GM19351 (cell line): ENCODE measurements at regions not wholly inside any gene's neighbourhood (a gene's known extent, or its start where the extent isn't known, plus 50 kb on each side); places are given as distances from the start of the nearest gene placed in this dataset.
"Not testable (repeated sequence)": the region's sequence is repeated elsewhere in the genome, so short reads cannot be mapped to it uniquely, and the experiment has no call there.

Experiments
- ATAC-seq: cut with Tn5 transposase; IDR thresholded peaks from one replicate; pipeline ENCODE4 v1.9.1; 2021; ENCODE audit warnings: mild to moderate bottlenecking, moderate library complexity; ENCODE audit not compliant: unreplicated experiment

GRCh38 chr18:25592804-25593360 lies 240.9 kb upstream of the ZNF521 start:
- no peak for ATAC-seq

DNA sequence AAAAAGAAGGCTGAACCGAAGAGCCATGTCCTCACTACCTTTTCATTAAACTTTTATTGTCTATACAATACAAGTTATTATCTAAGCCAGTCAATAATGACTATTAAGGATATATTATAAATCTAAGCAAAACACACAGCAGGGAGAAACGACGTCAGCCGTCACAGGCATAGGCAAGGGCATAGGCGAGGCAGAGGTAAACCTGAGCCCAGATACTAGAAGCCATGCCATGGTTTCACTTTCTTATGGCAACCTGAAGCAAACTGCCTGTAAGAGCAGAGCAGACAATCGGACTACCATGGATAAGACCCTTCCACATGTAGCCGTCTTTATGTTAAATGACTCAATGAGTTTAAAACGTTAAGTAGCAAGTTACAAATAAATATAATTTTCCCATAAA lies 238.5 kb upstream of the ZNF521 start:
- ATAC-seq, result no peak

GRCh38 chr18:25587545-25587944 lies 235.6 kb upstream of the ZNF521 start:
- no peak for ATAC-seq

GRCh38 chr18:25568986-25569385 lies 217.0 kb upstream of the ZNF521 start:
- ATAC-seq, result no peak

DNA sequence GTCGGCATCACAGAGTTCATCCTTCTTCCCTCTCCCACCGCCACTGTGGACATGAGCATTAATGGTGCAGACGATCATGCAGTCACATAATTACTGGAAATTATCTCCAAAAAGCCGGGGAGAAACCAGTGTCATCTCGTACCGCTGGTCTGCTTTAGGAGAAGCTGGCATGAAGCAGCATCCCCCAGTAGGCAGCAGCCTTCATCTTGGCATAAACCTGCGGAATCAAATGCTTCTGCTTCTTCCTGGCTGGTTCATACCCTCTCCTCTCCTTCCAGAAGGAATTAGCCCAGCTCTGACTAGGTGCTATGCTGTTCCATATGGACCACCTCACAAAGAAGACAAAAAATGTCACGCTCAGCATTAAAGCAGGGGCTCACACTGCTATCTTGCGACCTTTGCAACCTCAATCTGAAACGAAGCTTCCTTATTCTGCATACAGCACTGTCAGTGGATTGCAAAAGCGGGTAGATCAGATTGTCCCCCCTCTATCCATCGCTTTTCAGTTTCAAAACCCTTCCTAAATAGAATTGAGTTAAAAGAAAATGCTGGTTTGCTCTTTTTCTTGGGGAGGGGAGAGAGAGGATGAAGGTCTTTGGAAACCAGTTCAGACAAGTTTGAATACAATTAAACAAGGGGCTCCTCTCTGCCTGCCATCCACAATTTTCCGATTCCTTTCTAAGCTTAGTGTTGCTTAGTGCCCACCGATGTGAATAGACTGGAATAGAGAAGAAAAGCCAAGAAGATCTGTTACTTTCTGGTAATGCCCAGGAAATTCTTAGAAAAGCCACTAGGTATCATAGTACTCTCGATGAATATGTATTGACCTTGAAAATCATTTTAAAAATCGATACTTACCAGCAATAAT lies 212.1 kb upstream of the ZNF521 start:
- ATAC-seq, result no peak

GRCh38 chr18:25563346-25563745 lies 211.4 kb upstream of the ZNF521 start:
- no peak for ATAC-seq

GRCh38 chr18:25561918-25562317 lies 210.0 kb upstream of the ZNF521 start:
- ATAC-seq, result no peak

DNA sequence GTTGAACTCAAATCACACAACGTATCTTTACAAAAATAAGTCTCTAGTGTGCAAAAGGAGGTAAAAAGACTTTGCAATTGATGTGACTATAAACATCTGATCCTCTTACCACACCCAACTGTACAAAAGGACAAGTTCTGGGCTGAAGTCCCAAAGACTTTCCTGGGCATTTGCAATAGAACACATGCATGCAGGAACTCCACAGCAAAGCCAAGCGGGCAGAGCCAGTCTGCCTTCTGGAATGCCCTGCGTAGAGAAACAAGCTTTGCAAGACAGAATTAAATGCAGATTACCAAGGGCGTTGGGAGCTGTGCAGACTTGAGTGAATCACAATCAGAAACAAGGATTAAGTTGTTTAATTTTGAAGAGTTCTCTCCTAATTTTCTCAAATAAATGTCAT lies 208.4 kb upstream of the ZNF521 start:
- no peak for ATAC-seq

DNA sequence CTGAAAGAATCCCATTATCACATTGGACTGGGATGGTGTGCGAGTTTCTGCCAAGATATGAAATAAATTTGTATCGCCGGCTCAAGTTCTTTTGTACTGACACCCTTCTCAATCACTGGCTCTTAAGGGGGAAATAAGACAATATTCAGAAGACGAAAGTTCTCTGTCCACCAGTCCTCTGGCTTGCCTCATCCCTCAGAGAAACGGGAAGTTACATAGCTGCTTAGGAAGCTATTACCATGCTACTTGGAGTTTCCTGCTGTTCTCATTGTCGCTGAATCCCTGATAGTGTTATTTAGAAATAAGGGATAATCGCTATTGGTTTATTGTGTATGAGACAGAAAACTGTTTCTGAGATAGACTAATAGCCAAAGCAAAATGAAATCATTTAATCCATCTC lies 205.0 kb upstream of the ZNF521 start:
- ATAC-seq, result no peak

- no peak for ATAC-seq
Measured at GRCh38 chr18:25553631-25554263, 201.8 kb upstream of the ZNF521 start.

DNA sequence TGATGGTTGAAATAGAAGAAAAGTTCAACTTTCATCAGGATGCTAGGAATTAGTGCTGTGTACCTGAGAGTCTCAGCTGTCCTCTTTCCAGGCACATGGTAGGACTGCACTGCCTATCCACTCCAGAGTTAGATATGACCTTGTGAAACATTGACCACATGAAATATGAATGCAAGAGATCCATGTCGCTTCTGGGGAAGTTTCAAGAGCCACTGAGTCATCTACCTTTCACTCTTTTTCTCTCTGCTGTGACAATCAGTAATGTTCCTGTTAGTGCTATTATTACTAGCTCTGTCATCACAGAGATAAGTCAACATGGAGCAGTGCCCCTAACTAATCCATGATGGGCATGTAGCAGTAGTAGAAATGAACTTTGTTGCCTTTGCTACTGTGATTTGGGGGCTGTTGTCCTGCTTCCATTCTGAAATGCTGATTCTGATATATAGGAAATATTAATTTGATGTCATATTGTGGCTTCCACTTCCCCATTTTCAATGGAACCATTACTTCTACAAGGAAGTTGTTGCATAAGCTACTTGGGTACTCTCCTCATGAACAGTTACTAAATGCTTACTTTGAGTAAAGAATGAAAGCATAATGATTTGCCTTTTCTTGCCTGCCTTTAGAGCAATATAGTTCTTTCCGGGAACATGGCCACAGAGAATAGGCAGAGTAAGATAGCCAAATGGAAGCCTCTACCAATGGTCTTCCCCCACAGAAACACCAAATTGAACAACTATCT lies 192.8 kb upstream of the ZNF521 start:
- ATAC-seq, result no peak

GRCh38 chr18:25538175-25538922 lies 186.4 kb upstream of the ZNF521 start:
- ATAC-seq, result no peak

DNA sequence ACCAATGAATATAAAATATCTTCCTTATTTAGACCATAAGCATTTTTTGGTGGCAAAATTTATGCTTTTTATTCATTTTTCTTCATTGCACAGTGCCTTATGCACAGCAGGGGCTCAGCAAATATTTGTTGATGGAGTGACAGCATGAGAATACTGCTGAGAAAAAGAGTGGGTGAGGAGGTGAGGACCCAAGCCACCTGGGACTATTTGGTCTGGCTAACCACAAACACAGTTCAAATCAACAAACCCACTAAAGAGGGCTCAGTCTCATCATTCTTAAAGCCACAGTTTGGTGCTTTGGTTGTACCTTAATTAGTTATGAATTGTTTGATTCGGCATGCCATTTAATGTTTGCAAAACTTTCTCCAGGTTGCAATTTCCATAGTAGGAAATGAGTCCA lies 183.5 kb upstream of the ZNF521 start:
- no peak for ATAC-seq

- ATAC-seq, result no peak
Measured at GRCh38 chr18:25534401-25534800, 182.4 kb upstream of the ZNF521 start.

GRCh38 chr18:25533218-25533617 lies 181.3 kb upstream of the ZNF521 start:
- ATAC-seq, result no peak

DNA sequence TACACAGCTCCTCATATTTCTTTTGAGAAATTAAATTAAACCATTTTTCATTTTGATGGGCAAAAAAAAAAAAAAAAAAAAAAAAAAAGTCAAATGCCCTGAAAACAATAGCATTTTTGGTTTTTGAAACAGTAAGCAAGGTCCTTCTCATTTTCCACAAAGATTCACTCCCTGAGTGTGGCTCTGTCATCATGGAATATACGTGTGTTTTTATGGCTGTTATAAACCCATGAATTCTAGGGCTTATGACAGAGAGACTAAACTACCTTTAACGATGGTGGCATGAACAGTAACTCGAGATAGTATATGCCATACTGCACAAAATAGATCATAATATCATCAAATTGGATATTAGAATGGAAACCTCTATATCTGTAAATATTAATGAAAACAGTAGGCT lies 179.2 kb upstream of the ZNF521 start:
- ATAC-seq, result no peak

DNA sequence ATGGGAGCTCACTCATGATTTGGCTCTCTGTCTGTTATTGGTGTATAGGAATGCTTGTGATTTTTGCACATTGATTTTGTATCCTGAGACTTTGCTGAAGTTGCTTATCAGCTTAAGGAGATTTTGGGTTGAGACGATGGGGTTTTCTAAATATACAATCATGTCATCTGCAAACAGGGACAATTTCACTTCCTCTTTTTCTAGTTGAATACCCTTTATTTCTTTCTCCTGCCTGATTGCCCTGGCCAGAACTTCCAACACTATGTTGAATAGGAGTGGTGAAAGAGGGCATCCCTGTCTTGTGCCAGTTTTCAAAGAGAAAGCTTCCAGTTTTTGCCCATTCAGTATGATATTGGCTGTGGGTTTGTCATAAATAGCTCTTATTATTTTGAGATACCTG lies 173.8 kb upstream of the ZNF521 start:
- ATAC-seq, result not testable (repeated sequence)

GRCh38 chr18:25518716-25519053 lies 166.7 kb upstream of the ZNF521 start:
- peak; percentile 98 for ATAC-seq

DNA sequence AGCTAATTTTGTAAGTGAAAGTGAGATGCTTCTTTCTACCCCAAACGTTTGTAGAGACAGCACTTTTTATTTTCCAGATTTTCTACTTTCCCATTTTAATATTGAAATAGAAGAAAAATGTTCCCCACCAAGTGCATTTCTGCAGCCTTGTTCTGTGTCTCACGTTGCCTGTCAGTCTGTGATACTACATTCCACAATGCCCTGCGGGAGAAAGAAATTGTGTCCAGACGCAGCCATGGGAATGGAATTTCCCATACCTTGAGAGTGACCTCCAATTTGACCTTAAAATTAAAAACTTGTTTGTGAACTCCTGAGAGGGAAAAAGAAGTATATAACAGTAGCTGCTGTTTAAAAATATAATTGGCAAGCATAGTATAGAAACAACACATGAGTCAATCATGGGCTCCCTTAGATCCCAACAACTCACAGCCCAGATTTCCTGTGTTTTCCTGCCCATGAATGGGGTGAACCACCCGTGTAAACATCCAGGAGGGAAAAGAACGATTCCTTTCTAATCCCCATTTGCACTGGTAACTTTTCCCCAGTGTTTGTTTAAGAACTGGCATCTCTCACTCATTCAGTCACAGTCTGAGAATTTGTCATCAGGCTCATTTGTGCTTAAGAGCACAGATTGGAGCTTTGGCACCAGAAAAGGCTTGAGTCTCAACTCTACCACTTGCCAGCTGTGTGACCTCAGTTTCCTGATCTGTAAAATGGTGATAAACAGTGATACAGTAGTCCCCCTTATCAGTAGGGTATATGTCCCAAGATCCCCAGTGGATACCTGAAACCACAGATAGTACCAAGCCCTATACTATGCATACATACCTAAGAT lies 166.1 kb upstream of the ZNF521 start:
- peak; percentile 49 for ATAC-seq
